H9 (cell line): ENCODE measurements at regions not wholly inside any gene's neighbourhood (a gene's known extent, or its start where the extent isn't known, plus 50 kb on each side); places are given as distances from the start of the nearest gene placed in this dataset.

ENCODE experiments used
- DNase-seq: peaks from one replicate; pipeline ENCODE4 v3.0.0-alpha.2; 2017
- H2AFZ ChIP-seq: one replicate; pipeline ENCODE4 v1.6.1; 2013; ENCODE audit warnings: mild to moderate bottlenecking, low read length, control low read depth, moderate library complexity
- H2AK5ac ChIP-seq: 2 replicates; pipeline ENCODE4 v1.6.1; 2013; ENCODE audit warnings: low read length, control low read depth, mixed read lengths; ENCODE audit not compliant: insufficient read length
- H2BK120ac ChIP-seq: one replicate; pipeline ENCODE4 v1.6.1; 2013; ENCODE audit warnings: low read depth, mild to moderate bottlenecking, low read length, control low read depth, inconsistent platforms; ENCODE audit not compliant: poor library complexity, severe bottlenecking
- H2BK12ac ChIP-seq: 2 replicates; pipeline ENCODE4 v1.6.1; 2013; ENCODE audit warnings: low read length, control low read depth, mixed read lengths, low read depth; ENCODE audit not compliant: insufficient read length
- H2BK15ac ChIP-seq: 2 replicates; pipeline ENCODE4 v1.6.1; 2013; ENCODE audit warnings: low read depth, low read length, control low read depth
- H2BK20ac ChIP-seq: one replicate; pipeline ENCODE4 v1.6.1; 2013; ENCODE audit warnings: low read depth, mild to moderate bottlenecking, low read length, control low read depth, inconsistent platforms; ENCODE audit not compliant: poor library complexity, severe bottlenecking
- H2BK5ac ChIP-seq: 2 replicates; pipeline ENCODE4 v1.6.1; 2013; ENCODE audit warnings: low read length, control low read depth, mixed read lengths; ENCODE audit not compliant: insufficient read length
- H3K14ac ChIP-seq: 2 replicates; pipeline ENCODE4 v1.6.1; 2013; ENCODE audit warnings: low read length, control low read depth; ENCODE audit not compliant: insufficient read depth
- H3K18ac ChIP-seq: 2 replicates; pipeline ENCODE4 v1.6.1; 2013; ENCODE audit warnings: low read depth, mild to moderate bottlenecking, mixed read lengths, low read length, control low read depth; ENCODE audit not compliant: insufficient read length
- H3K23ac ChIP-seq: 2 replicates; pipeline ENCODE4 v1.6.1; 2013; ENCODE audit warnings: low read length, control low read depth, mixed read lengths, low read depth; ENCODE audit not compliant: insufficient read length
- H3K23me2 ChIP-seq: 2 replicates; pipeline ENCODE4 v1.6.1; 2013; ENCODE audit warnings: low read depth, mild to moderate bottlenecking, mixed read lengths, low read length, control low read depth; ENCODE audit not compliant: insufficient read length, poor library complexity, severe bottlenecking
- H3K27ac ChIP-seq: 2 replicates; pipeline ENCODE4 v1.5.1; 2013; ENCODE audit warnings: low read length, control low read depth, mixed read lengths, low read depth; ENCODE audit not compliant: insufficient read length
- H3K27me3 ChIP-seq: 2 replicates; pipeline ENCODE4 v1.6.1; 2013; ENCODE audit warnings: low read length, control low read depth, inconsistent platforms; ENCODE audit not compliant: insufficient read depth
- H3K4ac ChIP-seq: 2 replicates; pipeline ENCODE4 v1.6.1; 2013; ENCODE audit warnings: low read depth, mild to moderate bottlenecking, control low read depth, inconsistent platforms, low read length, moderate library complexity
- H3K4me1 ChIP-seq: 2 replicates; pipeline ENCODE4 v1.6.1; 2013; ENCODE audit warnings: low read length, control low read depth, inconsistent platforms; ENCODE audit not compliant: insufficient read depth
- H3K4me2 ChIP-seq: 2 replicates; pipeline ENCODE4 v1.6.1; 2013; ENCODE audit warnings: low read length, control low read depth, mixed read lengths; ENCODE audit not compliant: insufficient read length, insufficient read depth
- H3K56ac ChIP-seq: 2 replicates; pipeline ENCODE4 v1.6.1; 2013; ENCODE audit warnings: low read depth, mild to moderate bottlenecking, mixed read lengths, low read length, control low read depth; ENCODE audit not compliant: insufficient read length
- H3K79me1 ChIP-seq: 2 replicates; pipeline ENCODE4 v1.6.1; 2013; ENCODE audit warnings: low read depth, mild to moderate bottlenecking, moderate library complexity, low read length, control low read depth, inconsistent platforms; ENCODE audit not compliant: insufficient read depth, poor library complexity, severe bottlenecking
- H3K79me2 ChIP-seq: 2 replicates; pipeline ENCODE4 v1.6.1; 2013; ENCODE audit warnings: low read length, control low read depth, inconsistent platforms; ENCODE audit not compliant: insufficient read depth
- H3K9ac ChIP-seq: 2 replicates; pipeline ENCODE4 v1.6.1; 2013; ENCODE audit warnings: low read length, control low read depth, mixed read lengths; ENCODE audit not compliant: insufficient read length; ENCODE audit errors: extremely low read depth
- H3K9me3 ChIP-seq: one replicate; pipeline ENCODE4 v1.6.1; 2013; ENCODE audit warnings: low read depth, low read length, inconsistent platforms; ENCODE audit not compliant: control insufficient read depth
- H3T11ph ChIP-seq: one replicate; pipeline ENCODE4 v1.6.1; 2013; ENCODE audit warnings: mild to moderate bottlenecking, low read length, control low read depth, inconsistent platforms
- H4K20me1 ChIP-seq: one replicate; pipeline ENCODE4 v1.6.1; 2013; ENCODE audit not compliant: control insufficient read depth, insufficient read length, insufficient read depth
- H4K5ac ChIP-seq: 2 replicates; pipeline ENCODE4 v1.6.1; 2013; ENCODE audit warnings: low read depth, mild to moderate bottlenecking, mixed read lengths, low read length, control low read depth; ENCODE audit not compliant: insufficient read length
- H4K8ac ChIP-seq: replicated peaks from 2 replicates; pipeline ENCODE4 v1.6.1; 2013; ENCODE audit warnings: low read length, control low read depth, mixed read lengths, low read depth; ENCODE audit not compliant: insufficient read length
- H4K91ac ChIP-seq: 2 replicates; pipeline ENCODE4 v1.6.1; 2013; ENCODE audit warnings: low read depth, mild to moderate bottlenecking, moderate library complexity, mixed read lengths, low read length, control low read depth; ENCODE audit not compliant: insufficient read length
- H3K27ac Mint-ChIP-seq, 3 experiments: 2 replicates in 2 of 3; 3 replicates in 1 of 3; pipeline ENCODE4 v1.8.0; 2020 to 2021; ENCODE audit warnings: mixed read lengths in 3 of 3, mild to moderate bottlenecking in 1 of 3, moderate library complexity in 1 of 3
- H3K27me3 Mint-ChIP-seq: 2 replicates; pipeline ENCODE4 v1.8.0; 2021; ENCODE audit warnings: low read depth, mild to moderate bottlenecking, moderate library complexity, mixed read lengths
- H3K36me3 Mint-ChIP-seq, 3 experiments: 2 replicates in 2 of 3; 3 replicates in 1 of 3; pipeline ENCODE4 v1.8.0; 2020 to 2021; ENCODE audit warnings: low read depth in 3 of 3, mixed read lengths in 3 of 3; ENCODE audit not compliant: insufficient read depth in 1 of 3
- H3K4me1 Mint-ChIP-seq, 2 experiments: 2 replicates each; pipeline ENCODE4 v1.8.0; 2020; ENCODE audit warnings: mixed read lengths in 2 of 2
- H3K4me3 Mint-ChIP-seq, 2 experiments: 2 replicates in 1 of 2; 3 replicates in 1 of 2; pipeline ENCODE4 v1.8.0; 2020 to 2021; ENCODE audit warnings: mild to moderate bottlenecking in 2 of 2, mixed read lengths in 2 of 2, moderate library complexity in 1 of 2
- H3K9me3 Mint-ChIP-seq, 2 experiments: 2 replicates in 1 of 2; 3 replicates in 1 of 2; pipeline ENCODE4 v1.8.0; 2020; ENCODE audit warnings: mild to moderate bottlenecking in 2 of 2, mixed read lengths in 2 of 2, moderate library complexity in 1 of 2
- WGBS: extraction: QIAGEN DNeasy Blood & Tissue Kit; methylation state at CpG from one replicate; pipeline ENCODE4 v1.1.7; 2013; ENCODE audit warnings: missing lambda C conversion rate, low lambda C conversion rate, mixed read lengths; ENCODE audit not compliant: insufficient read length; ENCODE audit errors: extremely low coverage; 5-methylcytosine and 5-hydroxymethylcytosine counted together
- TF ChIP-seq, protein P1 (sequence below): fragments of 200-600 bp; sonication (generic); conservative IDR thresholded peaks from 3 replicates; pipeline ENCODE4 v1.8.0; 2021; ENCODE audit warnings: antibody characterized with exemption, mild to moderate bottlenecking

GRCh38 chr7:135844903-135845302 is 96.3 kb upstream of the FAM180A start:
- H4K91ac ChIP-seq, result no peak overlapping the region
- H3K79me2 ChIP-seq, result no peaks in the 10 kb centered on the region
- no peak overlapping the region for H3K4me2 ChIP-seq
- H2BK12ac ChIP-seq, result no peak overlapping the region
- DNase-seq, result no peak
- no peak overlapping the region for H3K14ac ChIP-seq
- Mint-ChIP-seq H3K27me3 (no peaks in the 10 kb centered on the region; the same call in 1 of the 2 replicates), H3K4me1 (peaks cover 0 to 8% of the 10 kb centered on the region in 2 experiments; a peak in 3 of 4 replicates), H3K4me3 (no peak overlapping the region), H3K27ac (peak overlapping the region in 1 of 3 experiments; percentile 43; a peak in 1 of 7 replicates), H3K36me3 (no peaks in the 10 kb centered on the region), H3K9me3 (no peaks in the 10 kb centered on the region)
- no peak overlapping the region for H3K4ac ChIP-seq
- no peaks in the 10 kb centered on the region for H3K79me1 ChIP-seq
- no peak overlapping the region for H2AK5ac ChIP-seq
- no peak overlapping the region for H2BK20ac ChIP-seq
- H4K5ac ChIP-seq, result no peak overlapping the region
- no peak overlapping the region for H3K56ac ChIP-seq
- H3K23ac ChIP-seq, result no peak overlapping the region
- H2BK15ac ChIP-seq, result no peak overlapping the region
- no peak overlapping the region for H2AFZ ChIP-seq
- H3K27ac ChIP-seq, result no peak overlapping the region
- H3K23me2 ChIP-seq, result no peaks in the 10 kb centered on the region
- H3K9me3 ChIP-seq, result no peaks in the 10 kb centered on the region
- H3K18ac ChIP-seq, result no peak overlapping the region
- no peak overlapping the region for H3K9ac ChIP-seq
- no peak overlapping the region for H2BK120ac ChIP-seq
- no peak overlapping the region for H3T11ph ChIP-seq
- 0 out of 2 replicates have a peak, but pooled peaks cover 2% of the 10 kb centered on the region for H3K4me1 ChIP-seq
- TF ChIP-seq, protein P1, sequence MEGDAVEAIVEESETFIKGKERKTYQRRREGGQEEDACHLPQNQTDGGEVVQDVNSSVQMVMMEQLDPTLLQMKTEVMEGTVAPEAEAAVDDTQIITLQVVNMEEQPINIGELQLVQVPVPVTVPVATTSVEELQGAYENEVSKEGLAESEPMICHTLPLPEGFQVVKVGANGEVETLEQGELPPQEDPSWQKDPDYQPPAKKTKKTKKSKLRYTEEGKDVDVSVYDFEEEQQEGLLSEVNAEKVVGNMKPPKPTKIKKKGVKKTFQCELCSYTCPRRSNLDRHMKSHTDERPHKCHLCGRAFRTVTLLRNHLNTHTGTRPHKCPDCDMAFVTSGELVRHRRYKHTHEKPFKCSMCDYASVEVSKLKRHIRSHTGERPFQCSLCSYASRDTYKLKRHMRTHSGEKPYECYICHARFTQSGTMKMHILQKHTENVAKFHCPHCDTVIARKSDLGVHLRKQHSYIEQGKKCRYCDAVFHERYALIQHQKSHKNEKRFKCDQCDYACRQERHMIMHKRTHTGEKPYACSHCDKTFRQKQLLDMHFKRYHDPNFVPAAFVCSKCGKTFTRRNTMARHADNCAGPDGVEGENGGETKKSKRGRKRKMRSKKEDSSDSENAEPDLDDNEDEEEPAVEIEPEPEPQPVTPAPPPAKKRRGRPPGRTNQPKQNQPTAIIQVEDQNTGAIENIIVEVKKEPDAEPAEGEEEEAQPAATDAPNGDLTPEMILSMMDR, result no peak
- no peaks in the 10 kb centered on the region for H3K27me3 ChIP-seq
- WGBS, result no CpG with 5 or more reads among the region's 5 CpGs
- no peak overlapping the region for H2BK5ac ChIP-seq
- no peaks in the 10 kb centered on the region for H4K20me1 ChIP-seq
- H4K8ac ChIP-seq, result no peak overlapping the region
